ENCODE measurements at regions not wholly inside any gene's neighbourhood (a gene's known extent, or its start where the extent isn't known, plus 50 kb on each side); places are given as distances from the start of the nearest gene placed in this dataset.

DNA sequence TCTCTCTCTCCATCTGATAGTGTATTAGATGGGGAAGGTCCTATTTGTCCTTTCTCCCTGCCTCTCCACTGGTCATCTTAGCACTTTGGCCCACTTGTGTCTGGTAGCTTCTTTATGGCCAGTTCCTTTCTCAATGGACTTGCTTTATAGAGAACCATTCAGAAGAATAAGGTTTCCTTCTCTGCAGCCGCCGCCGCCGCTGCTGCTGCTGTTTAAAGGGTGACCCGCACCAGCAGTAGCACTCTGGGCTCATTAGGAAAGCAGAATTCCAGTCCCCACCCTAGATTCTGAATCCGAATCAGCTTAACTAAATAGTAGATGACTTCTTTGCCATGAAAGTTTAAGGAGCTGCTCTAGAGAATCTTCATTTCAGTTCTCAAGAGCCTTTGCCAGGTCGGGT is 490.2 kb downstream of the FOXO1 start:
- no peaks in the 10 kb centered on the region for H3K36me3 ChIP-seq (ENCODE audit: control insufficient read depth, insufficient read depth, low read length)
- H3K4me1 ChIP-seq (replicated peaks in 1 of 2; ENCODE audit: control insufficient read depth in 2 of 2, insufficient read depth in 2 of 2, low read length in 2 of 2): peaks cover 0 to 5% of the 10 kb centered on the region in 2 experiments; a peak in 1 of 5 replicates
- H3K27ac ChIP-seq (ENCODE audit: extremely low read depth, low read depth, low read length): no peak overlapping the region
- no peak for FAIRE-seq
- H3K27me3 ChIP-seq (ENCODE audit: control insufficient read depth in 2 of 2, insufficient read depth in 2 of 2, low read length in 2 of 2): peaks cover 0 to 18% of the 10 kb centered on the region in 2 experiments; a peak in 4 of 5 replicates
- no peak overlapping the region for H3K9ac ChIP-seq (ENCODE audit: insufficient read depth in 1 of 2, low read depth in 2 of 2, low read length in 2 of 2)
- intact Hi-C loops (cut with micrococcal nuclease) (no loop called here), in situ Hi-C loops (cut with MboI) (no loop called here)
- CTCF ChIA-PET (ENCODE audit: low intra/inter-chr PET ratio): no interaction called here
- TF ChIP-seq HDAC2 (IDR thresholded peaks at IDR 0.05) (no peak), DMBX1 (CRISPR knock-in tag; IDR thresholded peaks at IDR 0.05; ENCODE audit: borderline replicate concordance) (no peak), MAFF (IDR thresholded peaks at IDR 0.05; ENCODE audit: low read length) (no peak), FOS (IDR thresholded peaks at IDR 0.05; ENCODE audit: extremely low read depth, insufficient read length) (no peak), ZNF41 (CRISPR knock-in tag; conservative IDR thresholded peaks at IDR 0.05) (no peak), SRSF3 (IDR thresholded peaks at IDR 0.05; ENCODE audit: insufficient read depth, low read length) (no peak), ZNF274 (IDR thresholded peaks at IDR 0.05; ENCODE audit: borderline replicate concordance, low read depth, low read length) (no peak), COPS2 (conservative IDR thresholded peaks at IDR 0.05) (no peak), ESRRB (CRISPR knock-in tag; IDR thresholded peaks at IDR 0.05; ENCODE audit: borderline replicate concordance) (no peak), NCOA6 (IDR thresholded peaks at IDR 0.05) (no peak), TFAM (CRISPR knock-in tag; conservative IDR thresholded peaks at IDR 0.05) (no peak), ARID2 (IDR thresholded peaks at IDR 0.05) (no peak), ZNF551 (CRISPR knock-in tag; IDR thresholded peaks at IDR 0.05) (no peak), MAFG (tag; conservative IDR thresholded peaks at IDR 0.05) (no peak)
- TF ChIP-seq, protein P1, sequence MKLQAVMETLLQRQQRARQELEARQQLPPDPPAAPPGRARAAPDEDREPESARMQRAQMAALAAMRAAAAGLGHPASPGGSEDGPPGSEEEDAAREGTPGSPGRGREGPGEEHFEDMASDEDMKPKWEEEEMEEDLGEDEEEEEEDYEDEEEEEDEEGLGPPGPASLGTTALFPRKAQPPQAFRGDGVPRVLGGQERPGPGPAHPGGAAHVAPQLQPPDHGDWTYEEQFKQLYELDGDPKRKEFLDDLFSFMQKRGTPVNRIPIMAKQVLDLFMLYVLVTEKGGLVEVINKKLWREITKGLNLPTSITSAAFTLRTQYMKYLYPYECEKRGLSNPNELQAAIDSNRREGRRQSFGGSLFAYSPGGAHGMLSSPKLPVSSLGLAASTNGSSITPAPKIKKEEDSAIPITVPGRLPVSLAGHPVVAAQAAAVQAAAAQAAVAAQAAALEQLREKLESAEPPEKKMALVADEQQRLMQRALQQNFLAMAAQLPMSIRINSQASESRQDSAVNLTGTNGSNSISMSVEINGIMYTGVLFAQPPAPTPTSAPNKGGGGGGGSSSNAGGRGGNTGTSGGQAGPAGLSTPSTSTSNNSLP (IDR thresholded peaks at IDR 0.05; ENCODE audit: borderline replicate concordance, low read depth, low read length): no peak
- TF ChIP-seq, protein P2, sequence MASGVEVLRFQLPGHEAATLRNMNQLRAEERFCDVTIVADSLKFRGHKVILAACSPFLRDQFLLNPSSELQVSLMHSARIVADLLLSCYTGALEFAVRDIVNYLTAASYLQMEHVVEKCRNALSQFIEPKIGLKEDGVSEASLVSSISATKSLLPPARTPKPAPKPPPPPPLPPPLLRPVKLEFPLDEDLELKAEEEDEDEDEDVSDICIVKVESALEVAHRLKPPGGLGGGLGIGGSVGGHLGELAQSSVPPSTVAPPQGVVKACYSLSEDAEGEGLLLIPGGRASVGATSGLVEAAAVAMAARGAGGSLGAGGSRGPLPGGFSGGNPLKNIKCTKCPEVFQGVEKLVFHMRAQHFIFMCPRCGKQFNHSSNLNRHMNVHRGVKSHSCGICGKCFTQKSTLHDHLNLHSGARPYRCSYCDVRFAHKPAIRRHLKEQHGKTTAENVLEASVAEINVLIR (CRISPR knock-in tag; IDR thresholded peaks at IDR 0.05): no peak
- TF ChIP-seq, protein P3, sequence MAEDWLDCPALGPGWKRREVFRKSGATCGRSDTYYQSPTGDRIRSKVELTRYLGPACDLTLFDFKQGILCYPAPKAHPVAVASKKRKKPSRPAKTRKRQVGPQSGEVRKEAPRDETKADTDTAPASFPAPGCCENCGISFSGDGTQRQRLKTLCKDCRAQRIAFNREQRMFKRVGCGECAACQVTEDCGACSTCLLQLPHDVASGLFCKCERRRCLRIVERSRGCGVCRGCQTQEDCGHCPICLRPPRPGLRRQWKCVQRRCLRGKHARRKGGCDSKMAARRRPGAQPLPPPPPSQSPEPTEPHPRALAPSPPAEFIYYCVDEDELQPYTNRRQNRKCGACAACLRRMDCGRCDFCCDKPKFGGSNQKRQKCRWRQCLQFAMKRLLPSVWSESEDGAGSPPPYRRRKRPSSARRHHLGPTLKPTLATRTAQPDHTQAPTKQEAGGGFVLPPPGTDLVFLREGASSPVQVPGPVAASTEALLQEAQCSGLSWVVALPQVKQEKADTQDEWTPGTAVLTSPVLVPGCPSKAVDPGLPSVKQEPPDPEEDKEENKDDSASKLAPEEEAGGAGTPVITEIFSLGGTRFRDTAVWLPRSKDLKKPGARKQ (CRISPR knock-in tag; IDR thresholded peaks at IDR 0.05): no peak
- TF ChIP-seq, protein P4, sequence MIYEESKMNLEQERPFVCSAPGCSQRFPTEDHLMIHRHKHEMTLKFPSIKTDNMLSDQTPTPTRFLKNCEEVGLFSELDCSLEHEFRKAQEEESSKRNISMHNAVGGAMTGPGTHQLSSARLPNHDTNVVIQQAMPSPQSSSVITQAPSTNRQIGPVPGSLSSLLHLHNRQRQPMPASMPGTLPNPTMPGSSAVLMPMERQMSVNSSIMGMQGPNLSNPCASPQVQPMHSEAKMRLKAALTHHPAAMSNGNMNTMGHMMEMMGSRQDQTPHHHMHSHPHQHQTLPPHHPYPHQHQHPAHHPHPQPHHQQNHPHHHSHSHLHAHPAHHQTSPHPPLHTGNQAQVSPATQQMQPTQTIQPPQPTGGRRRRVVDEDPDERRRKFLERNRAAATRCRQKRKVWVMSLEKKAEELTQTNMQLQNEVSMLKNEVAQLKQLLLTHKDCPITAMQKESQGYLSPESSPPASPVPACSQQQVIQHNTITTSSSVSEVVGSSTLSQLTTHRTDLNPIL (CRISPR knock-in tag; IDR thresholded peaks at IDR 0.05): no peak
- no peak overlapping the region for H3K4me2 ChIP-seq (ENCODE audit: insufficient read depth, low read length)
- no peaks in the 10 kb centered on the region for H4K20me1 ChIP-seq (replicated peaks; ENCODE audit: control insufficient read depth, insufficient read depth, low read length)
- DNase-seq (ENCODE audit: extremely low read depth in 1 of 4, low spot score in 3 of 4): no peak
- no peak overlapping the region for H3K4me3 ChIP-seq
- ATAC-seq: no peak
- H3K9me3 ChIP-seq (replicated peaks; ENCODE audit: control insufficient read depth, insufficient read depth, low read depth, low read length): no peaks in the 10 kb centered on the region
- 1% methylated on average over 7 of the region's 7 CpGs for WGBS (ENCODE audit: insufficient coverage, low coverage, missing lambda C conversion rate)
- no TSS peak for BruUV-seq (replicated peaks)
- H2AFZ ChIP-seq (ENCODE audit: low read depth, low read length): no peak overlapping the region
- no peaks in the 10 kb centered on the region for H3K9me1 ChIP-seq (ENCODE audit: control insufficient read depth, insufficient read depth, low read length)
- POLR2A ChIA-PET: no interaction called here
- no peaks in the 10 kb centered on the region for H3K79me2 ChIP-seq (ENCODE audit: control insufficient read depth, insufficient read depth, low read length)
